GM18909 (cell line): ENCODE measurements at regions not wholly inside any gene's neighbourhood (a gene's known extent, or its start where the extent isn't known, plus 50 kb on each side); places are given as distances from the start of the nearest gene placed in this dataset.

Experiments used
- ATAC-seq: cut with Tn5 transposase; IDR thresholded peaks from one replicate; pipeline ENCODE4 v1.9.1; 2021; ENCODE audit warnings: mild to moderate bottlenecking; ENCODE audit not compliant: unreplicated experiment, poor library complexity

GRCh38 chr5:135221187-135221473, 177.9 kb downstream of the MACROH2A1 start:
- no peak for ATAC-seq

GRCh38 chr5:135220394-135221186, 178.4 kb downstream of the MACROH2A1 start:
- no peak for ATAC-seq

- no peak for ATAC-seq
These were observed 179.2 kb downstream of the MACROH2A1 start for GRCh38 chr5:135219868-135220267.

- no peak for ATAC-seq
These were observed 180.1 kb downstream of the MACROH2A1 start for GRCh38 chr5:135218790-135219568.

- no peak for ATAC-seq
These were observed 180.6 kb downstream of the MACROH2A1 start for GRCh38 chr5:135218486-135218755.

- no peak for ATAC-seq
These were observed 181.2 kb downstream of the MACROH2A1 start for GRCh38 chr5:135217669-135218485.

GRCh38 chr5:135216471-135217343, 182.3 kb downstream of the MACROH2A1 start:
- ATAC-seq: no peak

- no peak for ATAC-seq
These were observed 181.8 kb upstream of the PITX1 start for GRCh38 chr5:135215617-135216470.

GRCh38 chr5:135214897-135215616, 181.0 kb upstream of the PITX1 start:
- ATAC-seq: no peak

- no peak for ATAC-seq
These were observed 179.6 kb upstream of the PITX1 start for GRCh38 chr5:135213466-135214239.

GRCh38 chr5:135213027-135213386, 179.0 kb upstream of the PITX1 start:
- ATAC-seq: no peak

- no peak for ATAC-seq
These were observed 178.5 kb upstream of the PITX1 start for GRCh38 chr5:135212361-135213026.

- ATAC-seq: no peak
These were observed 177.8 kb upstream of the PITX1 start for GRCh38 chr5:135211791-135212190.

- ATAC-seq: no peak
These were observed 177.2 kb upstream of the PITX1 start for GRCh38 chr5:135211083-135211790.

GRCh38 chr5:135210286-135211055, 176.4 kb upstream of the PITX1 start:
- ATAC-seq: no peak
